PC-9 (cell line): ENCODE measurements at regions not wholly inside any gene's neighbourhood (a gene's known extent, or its start where the extent isn't known, plus 50 kb on each side); places are given as distances from the start of the nearest gene placed in this dataset.

Experiments
- CTCF ChIP-seq: fragments of 200-600 bp; sonication (generic); conservative IDR thresholded peaks from 2 replicates; pipeline ENCODE4 v1.6.1; 2017; ENCODE audit warnings: mixed run types, antibody characterized with exemption, mild to moderate bottlenecking, moderate library complexity
- EZH2 ChIP-seq: fragments of 200-600 bp; sonication (generic); IDR thresholded peaks from 2 replicates; pipeline ENCODE4 v1.8.0; 2017; ENCODE audit warnings: antibody characterized with exemption, low read depth

DNA sequence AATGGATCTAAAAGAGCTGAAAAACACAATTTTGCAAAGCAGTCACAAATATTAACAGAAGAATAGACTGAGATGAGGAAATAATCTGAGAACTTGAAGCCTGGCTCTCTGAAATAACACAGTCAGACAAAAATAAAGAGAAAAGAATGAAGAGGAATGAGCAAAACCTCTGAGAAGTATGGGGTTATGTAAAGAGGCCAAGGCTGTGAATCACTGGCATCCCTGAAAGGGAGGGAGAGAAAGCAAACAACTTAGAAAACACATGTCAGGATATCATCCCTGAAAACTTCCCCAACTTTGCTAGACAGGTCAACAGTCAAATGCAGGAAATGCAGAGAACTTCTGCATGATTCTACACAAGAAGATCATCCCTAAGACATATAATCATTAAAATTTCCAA lies 73.5 kb upstream of the LHCGR start:
- TF ChIP-seq CTCF (no peak), EZH2 (no peak)
